GM18517 (cell line): ENCODE measurements at regions not wholly inside any gene's neighbourhood (a gene's known extent, or its start where the extent isn't known, plus 50 kb on each side); places are given as distances from the start of the nearest gene placed in this dataset.
"Not testable (repeated sequence)": the region's sequence is repeated elsewhere in the genome, so short reads cannot be mapped to it uniquely, and the experiment has no call there.

Experiments
- ATAC-seq: cut with Tn5 transposase; IDR thresholded peaks from one replicate; pipeline ENCODE4 v1.9.1; 2021; ENCODE audit warnings: mild to moderate bottlenecking, moderate library complexity; ENCODE audit not compliant: unreplicated experiment

DNA sequence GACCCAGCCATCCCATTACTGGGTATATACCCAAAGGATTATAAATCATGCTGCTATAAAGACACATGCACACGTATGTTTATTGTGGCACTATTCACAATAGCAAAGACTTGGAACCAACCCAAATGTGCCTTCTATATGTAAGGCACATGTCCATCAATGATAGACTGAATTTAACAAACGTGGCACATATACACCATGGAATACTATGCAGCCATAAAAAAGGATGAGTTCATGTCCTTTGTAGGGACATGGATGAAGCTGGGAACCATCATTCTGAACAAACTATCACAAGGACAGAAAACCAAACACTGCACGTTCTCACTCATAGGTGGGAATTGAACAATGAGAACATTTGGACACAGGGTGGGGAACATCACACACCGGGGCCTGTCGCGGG is 92.1 kb downstream of the TRIM27 start:
- not testable (repeated sequence) for ATAC-seq

DNA sequence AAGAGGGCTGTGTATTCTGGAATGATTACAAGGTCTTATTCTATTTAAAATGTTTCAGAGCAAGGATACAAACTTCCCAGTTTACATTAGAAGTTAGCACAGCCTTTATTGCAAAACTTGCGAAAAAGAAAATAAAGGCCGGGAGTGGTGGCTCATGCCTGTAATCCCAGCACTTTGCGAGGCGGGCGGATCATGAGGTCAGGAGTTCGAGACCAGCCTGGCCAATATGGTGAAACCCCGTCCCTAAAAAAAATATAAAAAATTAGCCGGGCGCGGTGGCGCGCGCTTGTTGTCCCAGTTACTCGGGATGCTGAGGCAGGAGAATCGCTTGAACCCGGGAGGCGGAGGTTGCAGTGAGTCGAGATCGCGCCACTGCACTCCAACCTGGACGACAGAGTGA is 87.1 kb downstream of the TRIM27 start:
- not testable (repeated sequence) for ATAC-seq

DNA sequence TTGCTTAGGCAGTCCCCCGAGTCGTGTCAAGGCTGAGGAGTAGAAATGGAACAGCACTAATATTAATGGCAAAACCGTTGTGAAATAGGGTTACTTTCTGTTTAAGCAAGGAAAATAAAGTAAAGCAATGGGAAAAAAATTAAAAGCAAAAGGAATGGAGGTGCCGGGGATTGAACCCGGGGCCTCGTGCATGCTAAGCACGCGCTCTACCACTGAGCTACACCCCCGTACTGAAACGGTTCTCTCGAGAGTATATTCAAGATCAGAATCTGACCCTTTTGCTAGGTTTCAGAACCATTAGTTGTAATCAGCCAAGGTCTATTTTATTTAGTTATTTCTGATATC is 85.5 kb downstream of the TRIM27 start:
- ATAC-seq, result peak; percentile 64

DNA sequence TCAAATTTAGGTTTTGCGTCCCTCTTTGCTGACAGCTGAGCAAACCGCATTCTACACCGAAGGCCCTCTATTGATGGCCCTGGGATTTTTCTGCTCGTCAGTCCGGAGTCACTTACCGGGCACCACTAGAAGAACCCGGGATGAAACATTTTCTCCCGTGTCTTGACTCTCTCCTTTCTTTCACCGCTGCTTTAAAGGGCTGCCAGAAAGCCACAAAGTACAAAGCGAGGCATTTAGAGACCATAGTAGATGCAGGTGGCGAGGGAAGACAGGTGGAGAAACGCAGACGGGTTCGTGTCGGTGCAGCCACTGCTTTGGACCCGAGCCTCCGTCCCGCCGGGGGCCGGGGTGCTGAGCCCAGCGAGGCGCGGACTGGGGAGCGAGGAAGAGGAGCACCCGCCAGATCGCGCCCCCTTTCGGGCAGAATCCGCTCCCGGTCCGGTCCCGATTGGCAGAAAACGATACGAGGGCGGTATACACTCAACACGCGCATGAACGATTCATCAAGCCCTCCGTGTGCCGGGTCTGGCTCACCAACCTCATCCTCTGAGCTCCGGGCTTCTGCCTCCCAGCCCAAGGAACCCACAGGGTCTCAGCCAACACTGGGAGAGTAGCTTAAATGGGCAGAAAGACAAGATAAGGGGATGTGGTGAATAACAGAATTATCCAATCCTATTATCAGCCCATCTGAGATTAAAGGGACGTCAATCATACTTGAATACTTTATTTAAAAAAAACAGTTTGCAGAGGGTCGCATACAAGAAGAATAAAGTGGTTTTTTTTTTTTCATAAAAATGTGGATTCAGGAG is 84.9 kb downstream of the TRIM27 start:
- peak; percentile 40 for ATAC-seq

DNA sequence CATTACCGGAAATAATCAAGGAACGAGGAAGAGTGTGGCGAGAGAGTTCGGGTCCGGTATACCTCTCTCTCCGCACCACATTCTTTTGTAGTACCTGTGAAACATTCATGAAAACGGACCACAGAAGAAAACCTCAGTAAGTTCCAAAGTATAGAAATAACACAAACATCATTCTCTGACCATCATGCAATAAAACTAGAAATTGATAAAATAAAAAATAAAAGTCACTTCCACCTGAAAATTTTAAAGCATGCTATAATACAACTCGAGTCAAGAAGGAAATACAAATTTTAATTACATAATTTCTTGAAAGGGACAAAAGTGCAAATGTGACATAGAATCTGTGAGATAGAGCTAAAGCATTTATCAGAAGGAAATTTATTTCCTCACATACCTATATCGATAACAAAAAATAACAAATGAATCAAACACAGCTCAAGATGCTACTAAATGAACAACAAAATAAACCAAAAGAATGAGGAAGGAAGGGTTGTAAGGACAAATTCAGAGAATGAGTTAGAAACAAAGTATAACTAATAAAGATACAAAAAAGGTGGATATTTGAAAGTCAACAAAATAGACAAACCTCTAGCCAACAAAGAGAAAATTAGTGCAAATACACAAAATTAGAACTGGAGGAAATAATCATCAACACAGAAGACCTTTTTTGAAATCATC is 84.2 kb downstream of the TRIM27 start:
- ATAC-seq, result no peak

DNA sequence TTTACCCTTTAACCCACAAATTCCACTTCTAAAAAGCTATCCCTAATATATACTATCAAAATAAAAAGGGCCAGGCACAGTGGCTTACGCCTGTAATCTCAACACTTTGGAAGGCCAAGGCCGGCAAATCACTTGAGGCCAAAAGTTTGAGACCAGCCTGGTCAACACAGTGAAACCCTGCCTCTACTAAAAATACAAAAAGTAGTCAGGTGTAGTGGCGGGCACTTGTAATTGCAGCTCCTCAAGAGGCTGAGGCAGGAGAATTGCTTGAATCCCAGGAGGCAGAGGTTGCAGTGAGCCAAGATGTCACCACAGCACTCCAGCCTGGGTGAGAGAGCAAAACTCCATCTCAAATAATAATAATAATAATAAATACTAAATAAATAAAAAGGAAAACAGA is 82.5 kb downstream of the TRIM27 start:
- no peak for ATAC-seq

DNA sequence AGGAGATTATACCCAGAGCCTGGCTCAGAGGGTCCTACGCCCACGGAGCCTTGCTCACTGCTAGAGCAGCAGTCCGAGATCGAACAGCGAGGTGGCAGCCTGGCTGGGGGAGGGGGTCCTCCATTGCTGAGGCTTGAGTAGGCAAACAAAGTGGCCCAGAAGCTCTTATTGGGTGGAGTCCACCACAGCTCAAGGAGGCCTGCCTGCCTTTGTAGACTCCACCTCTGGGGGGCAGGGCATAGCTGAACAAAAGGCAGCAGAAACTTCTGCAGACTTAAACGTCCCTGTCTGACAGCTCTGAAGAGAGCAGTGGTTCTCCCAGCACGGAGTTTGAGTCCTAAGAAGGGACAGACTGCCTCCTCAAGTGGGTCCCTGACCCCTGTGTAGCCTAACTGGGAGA is 75.0 kb downstream of the TRIM27 start:
- ATAC-seq, result not testable (repeated sequence)
